SIG-M5 treated with dmso at 0.1 percent for 504 hours (cell line): ENCODE measurements at regions not wholly inside any gene's neighbourhood (a gene's known extent, or its start where the extent isn't known, plus 50 kb on each side); places are given as distances from the start of the nearest gene placed in this dataset.
A peak's percentile ranks its signal among the peaks of the same experiment; 100 is the strongest.
"Not testable (repeated sequence)": the region's sequence is repeated elsewhere in the genome, so short reads cannot be mapped to it uniquely, and the experiment has no call there.

Experiments used
- DNase-seq: peaks from one replicate; lab custom pipeline; 2025; ENCODE audit not compliant: unreplicated experiment; lab: John Stamatoyannopoulos, UW

GRCh38 chr12:60231976-60232907, 636.4 kb downstream of the SLC16A7 start:
- DNase-seq: no peak

GRCh38 chr12:60234611-60235195, 638.9 kb downstream of the SLC16A7 start:
- DNase-seq: not testable (repeated sequence)

GRCh38 chr12:60235261-60235660, 639.4 kb downstream of the SLC16A7 start:
- no peak for DNase-seq

DNA sequence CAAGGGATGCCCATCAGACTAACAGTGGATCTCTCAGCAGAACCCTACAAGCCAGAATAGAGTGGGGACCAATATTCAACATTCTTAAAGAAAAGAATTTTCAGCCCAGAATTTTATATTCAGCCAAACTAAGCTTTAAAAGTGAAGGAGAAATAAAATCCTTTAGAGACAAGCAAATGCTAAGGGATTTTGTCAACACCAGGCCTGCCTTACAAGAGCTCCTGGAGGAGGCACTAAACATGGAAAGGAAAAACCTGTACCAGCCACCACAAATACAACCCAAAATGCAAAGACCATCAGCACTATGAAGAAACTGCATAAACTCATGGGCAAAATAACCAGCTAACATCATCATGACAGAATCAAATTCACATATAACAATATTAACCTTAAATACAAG, 640.6 kb downstream of the SLC16A7 start:
- not testable (repeated sequence) for DNase-seq

DNA sequence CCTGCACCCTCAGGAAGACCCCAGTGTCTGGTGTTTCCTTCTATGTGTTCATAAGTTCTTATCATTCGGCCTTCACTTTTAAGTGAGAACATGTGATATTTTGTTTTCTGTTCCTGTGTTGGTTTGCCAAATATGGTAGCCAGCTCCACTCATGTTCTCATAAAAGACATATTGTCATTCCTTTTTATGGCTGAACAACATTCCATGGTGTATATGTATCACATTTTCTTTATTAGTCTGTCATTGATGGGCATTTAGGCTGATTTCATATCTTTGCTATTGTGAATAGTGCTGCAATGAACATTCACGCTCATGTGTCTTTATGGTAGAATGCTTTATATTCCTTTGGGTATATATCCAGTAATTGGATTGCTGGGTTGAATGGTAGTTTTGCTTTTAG, 645.1 kb downstream of the SLC16A7 start:
- DNase-seq: no peak

DNA sequence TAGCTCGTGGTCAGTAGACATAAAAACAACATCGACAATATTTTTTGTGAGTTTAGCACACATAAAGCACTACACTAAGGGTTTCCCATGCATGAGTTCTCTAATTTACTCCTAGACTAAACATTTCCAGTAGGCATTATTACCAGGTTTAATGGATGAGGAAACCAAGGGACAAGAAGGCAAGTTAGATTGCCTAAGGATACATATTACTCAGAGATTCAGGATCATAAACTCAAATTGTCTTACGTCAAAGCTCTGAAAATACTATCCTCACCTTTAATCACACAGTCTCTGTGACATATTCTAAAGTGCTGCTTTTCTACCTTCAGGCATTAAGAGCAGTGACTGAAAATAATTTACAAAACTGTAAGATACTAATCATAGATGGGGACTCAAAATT, 655.3 kb downstream of the SLC16A7 start:
- no peak for DNase-seq

DNA sequence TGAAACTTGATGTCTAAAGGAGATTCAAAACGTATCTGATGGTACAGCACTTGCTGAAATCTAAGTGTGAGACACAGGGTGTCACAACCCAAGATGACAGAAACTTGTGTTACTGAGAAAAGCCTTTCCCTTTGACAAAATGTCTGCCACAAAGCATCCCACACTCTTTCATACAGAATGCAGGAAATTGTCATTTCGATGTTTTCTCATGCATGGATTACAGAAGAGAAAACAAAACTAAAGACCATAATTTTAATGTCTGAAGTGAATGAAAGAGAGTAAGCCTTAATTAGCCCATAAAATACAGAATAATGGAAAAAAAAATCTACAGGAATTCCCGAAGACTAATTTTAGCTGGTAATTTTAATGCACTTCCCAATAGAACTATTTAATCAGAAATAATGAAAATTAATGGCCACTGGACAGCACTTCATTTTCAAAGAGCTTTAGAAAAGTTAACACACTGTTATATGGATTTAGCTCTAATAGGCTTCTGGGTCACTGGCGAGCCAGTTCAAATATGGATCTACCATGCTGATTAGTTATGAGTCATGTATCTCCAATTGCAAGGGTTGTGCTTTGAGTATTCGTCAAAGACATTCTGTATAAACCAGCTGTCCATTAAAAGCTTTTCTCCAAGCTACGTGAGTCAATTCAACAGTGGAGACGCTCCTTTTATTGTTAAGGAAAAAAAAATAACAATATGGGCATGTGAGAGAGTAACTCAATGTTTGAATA, 656.7 kb downstream of the SLC16A7 start:
- no peak for DNase-seq

DNA sequence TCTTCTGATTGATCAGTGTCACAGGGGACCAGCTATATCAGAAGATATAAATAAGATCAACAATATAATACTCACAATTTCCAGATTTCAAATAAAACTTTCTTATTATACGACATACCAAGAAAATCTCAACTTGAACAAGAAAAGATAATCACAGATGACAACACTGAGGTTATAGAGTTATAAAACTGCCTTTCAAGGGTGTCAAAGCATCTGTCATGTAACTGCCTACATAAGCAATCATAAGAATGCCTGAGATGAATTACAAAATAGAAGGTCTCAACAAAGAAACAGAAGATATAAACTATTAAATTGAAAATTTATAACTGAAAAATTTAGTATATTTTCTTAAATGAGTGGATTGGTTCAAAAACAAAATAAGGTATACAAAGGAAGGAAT, 659.2 kb downstream of the SLC16A7 start:
- DNase-seq: no peak

DNA sequence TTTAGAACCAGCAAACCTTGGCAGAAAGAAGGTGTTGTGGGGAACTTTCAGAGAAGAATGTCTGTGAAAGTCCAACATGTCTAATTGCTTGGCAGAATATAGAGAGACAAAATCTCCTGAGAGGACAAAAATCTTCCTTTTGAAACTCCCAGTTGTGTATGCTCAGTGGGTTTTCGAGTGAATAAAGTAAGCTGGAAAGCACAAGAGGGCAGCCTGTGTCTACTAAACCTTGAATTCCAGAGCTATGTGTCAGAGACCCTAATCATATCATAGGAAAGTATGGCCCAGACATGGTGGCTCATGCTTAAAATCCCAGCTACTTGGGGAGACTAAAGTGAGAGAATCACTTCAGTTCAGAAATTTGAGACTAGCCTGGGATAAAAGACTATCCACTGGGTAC, 661.2 kb downstream of the SLC16A7 start:
- peak; percentile 1 for DNase-seq

DNA sequence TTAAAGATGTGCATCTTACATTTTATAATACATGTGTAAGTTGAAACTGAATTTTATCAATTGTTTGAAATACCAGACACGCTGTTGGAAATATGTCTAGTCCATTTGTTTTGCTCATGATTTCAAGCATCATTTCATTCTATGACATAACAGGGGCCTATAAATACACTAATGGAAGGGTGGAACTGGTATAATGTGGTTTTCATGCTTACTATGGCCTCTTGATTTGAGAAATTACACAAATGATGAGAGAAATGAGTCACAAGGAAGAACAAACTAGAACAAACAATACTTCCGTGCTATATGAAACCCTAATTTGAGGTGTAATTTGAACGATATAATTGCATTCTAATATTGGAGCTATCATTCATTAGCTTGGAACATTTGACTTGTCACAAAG, 663.4 kb downstream of the SLC16A7 start:
- DNase-seq: no peak

GRCh38 chr12:60262378-60262777, 666.5 kb downstream of the SLC16A7 start:
- no peak for DNase-seq

DNA sequence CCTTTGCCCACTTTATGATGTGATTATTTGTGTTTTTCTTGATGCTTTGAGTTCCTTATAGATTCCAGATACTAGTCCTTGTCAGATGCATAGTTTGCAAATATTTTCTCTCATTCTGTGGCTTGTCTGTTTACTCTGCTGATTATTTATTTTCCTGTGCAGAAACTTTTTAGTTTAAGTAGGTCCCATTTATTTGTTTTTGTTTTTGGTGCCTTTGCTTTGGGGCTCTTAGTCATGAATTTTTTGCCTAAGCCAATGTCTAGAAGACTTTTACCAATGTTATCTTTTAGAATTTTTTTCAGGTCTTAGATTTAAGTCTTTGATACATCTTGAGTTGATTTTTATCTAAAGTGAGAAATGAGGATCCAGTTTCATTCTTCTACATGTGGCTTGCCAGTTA, 667.3 kb downstream of the SLC16A7 start:
- no peak for DNase-seq

DNA sequence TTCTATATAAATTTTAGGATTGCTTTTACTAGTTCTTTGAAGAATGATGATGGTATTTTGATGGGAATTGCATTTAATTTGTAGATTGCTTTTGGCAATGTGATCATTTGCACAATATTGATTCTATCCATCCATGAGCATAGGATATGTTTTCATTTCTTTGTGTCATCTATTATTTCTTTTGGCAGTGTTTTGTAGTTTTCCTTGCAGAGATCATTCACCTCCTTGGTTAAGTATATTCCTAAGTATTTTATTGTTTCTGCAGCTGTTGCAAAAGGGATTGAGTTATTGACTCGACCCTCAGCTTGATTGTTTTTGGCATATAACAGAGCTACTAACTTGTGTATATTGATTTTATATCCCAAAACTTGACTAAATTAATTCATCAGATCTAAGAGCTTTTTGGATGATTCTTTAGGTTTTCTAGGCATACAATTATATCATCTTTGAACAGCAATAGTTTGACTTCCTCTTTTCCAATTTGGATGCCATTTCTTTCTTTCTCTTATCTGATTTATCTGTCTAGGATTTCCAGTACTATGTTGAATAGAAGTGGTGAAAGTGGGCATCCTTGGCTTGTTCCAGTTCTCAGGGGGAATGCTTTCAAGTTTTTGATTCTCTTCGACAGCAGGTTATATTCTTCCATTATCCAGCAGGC, 668.1 kb downstream of the SLC16A7 start:
- DNase-seq: no peak

DNA sequence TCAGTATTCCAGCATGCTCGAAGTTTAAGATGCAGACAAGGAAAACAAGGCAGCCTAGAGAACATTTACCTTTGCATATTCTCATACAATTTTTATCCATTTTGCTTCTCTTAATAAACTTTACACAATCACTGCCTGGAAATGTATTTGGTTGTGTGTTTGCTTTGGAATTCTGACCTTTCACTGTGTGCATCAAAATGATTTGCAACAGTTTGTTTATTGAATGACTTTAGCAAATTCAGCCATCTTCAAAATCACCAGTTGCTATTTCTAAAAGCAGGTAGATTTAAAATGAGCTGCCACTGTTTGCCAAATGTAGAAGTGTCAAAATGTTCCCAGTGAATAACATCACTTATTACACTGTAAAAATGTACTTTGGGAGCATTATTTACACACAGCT, 669.9 kb downstream of the SLC16A7 start:
- DNase-seq: no peak

- DNase-seq: peak; percentile 15
Measured at GRCh38 chr12:60266381-60266852, 670.6 kb downstream of the SLC16A7 start.

DNA sequence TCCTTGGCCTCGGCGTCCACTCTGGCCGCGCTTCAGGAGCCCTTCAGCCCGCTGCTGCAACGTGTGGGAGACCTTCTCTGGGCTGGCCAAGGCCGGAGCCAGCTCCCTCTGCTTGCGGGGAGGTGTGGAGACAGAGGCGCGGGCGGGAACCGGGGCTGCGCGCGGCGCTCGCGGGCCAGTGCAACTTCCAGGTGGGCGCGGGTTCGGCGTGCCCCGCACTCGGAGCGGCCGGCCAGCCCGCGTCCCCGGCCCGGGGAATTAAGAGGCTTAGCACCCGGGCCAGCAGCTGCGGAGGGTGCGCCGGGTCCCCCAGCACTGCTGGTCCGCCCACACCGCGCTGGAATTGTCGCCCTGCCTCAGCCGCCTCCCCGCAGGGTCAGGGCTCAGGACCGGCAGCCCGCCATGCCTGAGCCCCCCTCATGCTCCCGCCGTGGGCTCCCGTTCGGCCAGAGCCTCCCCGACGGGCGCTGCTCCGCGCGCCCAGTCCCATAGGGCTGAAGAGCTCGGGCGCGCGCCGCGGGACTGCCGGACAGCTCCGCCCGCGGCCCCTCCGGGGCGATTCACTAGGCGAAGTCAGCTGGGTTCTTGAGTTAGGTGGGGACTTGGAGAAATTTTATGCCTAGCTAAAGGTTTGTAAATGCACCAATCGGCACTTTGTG, 673.9 kb downstream of the SLC16A7 start:
- DNase-seq: no peak

DNA sequence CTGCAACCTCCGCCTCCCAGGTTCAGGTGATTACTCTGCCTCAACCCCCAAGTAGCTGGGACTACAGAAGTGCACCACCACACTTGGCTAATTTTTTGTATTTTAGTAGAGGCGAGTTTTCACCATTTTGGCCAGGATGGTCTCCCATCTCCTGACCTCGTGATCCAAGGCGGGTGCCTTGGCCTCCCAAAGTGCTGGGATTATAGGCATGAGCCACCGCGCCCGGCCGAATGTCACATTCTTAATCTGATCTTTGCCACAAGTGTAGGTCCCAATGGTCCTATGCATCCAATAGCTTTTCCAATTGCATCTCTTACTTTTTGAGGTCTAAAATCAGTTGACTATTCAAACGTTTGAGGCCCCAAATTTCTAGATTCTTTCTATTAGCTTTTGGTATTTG, 676.0 kb downstream of the SLC16A7 start:
- no peak for DNase-seq

DNA sequence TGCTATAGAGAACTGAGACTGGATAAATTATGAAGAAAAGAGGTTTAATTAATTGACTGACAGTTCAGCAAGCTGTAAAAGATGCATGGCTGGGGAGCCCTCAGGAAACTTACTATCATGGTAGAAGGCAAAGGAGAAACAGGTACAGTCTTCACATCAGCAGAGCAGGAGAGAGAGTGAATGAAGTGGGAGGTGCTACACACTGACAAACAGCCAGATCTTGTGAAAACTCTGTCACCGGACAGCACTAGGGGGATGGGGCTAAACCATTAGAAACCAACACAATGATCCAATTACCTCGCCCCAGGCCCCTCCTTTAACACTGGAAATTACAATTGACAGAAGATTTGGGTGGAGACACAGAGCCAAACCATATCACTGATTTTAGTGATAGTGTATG, 682.4 kb downstream of the SLC16A7 start:
- DNase-seq: no peak

GRCh38 chr12:60279221-60279620, 683.4 kb downstream of the SLC16A7 start:
- no peak for DNase-seq

DNA sequence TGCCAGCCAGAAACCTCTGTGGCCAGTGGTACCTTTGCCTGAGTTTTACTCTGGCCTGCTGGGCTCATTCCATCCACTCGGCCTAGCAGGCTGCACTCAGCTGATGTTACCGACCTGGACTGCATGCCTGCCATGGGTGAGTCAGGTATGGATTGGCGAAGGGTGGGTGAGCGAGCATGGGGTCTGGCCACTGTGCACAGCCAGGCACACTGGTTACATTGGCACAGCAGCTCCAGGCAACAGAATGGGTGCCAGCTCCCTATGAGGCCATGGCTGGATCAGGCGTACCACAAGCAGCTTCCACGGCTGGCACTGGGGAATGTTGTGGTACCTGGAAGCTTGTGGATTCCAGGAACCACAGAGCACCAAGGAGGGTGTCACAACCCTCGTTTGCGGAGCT, 685.7 kb downstream of the SLC16A7 start:
- DNase-seq: no peak

DNA sequence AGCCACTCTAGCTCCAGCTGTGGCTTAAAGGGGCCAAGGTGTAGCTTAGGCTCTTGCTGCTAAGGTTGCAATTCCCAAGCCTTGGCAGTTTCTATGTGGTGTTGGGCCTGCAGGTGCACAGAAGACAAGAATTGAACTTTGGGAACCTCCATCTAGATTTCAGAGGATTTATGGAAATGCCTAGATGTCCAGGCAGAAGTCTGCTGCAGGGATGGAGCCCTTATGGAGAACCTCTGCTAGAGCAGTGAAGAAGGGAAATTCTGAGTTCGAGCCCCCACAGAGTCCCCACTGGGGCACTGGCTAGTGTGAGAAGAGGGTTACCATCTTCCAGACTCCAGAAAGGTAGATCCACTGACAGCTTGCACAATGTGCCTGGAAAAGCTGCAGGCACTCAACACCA, 694.7 kb downstream of the SLC16A7 start:
- no peak for DNase-seq
